NB4 (cell line): ENCODE measurements at regions not wholly inside any gene's neighbourhood (a gene's known extent, or its start where the extent isn't known, plus 50 kb on each side); places are given as distances from the start of the nearest gene placed in this dataset.

Experiments
- MYC ChIP-seq: IDR thresholded peaks from 2 replicates; pipeline ENCODE4 v1.6.1; 2011; ENCODE audit warnings: low read depth, low read length
- POLR2A ChIP-seq: IDR thresholded peaks from 2 replicates; pipeline ENCODE4 v1.6.1; 2011; ENCODE audit warnings: mild to moderate bottlenecking; ENCODE audit not compliant: insufficient read length; ENCODE audit errors: extremely low read depth
- TF ChIP-seq, protein P1 (sequence below): IDR thresholded peaks from one replicate; pipeline ENCODE4 v1.5.1; 2012; ENCODE audit warnings: low read depth, low read length

- TF ChIP-seq, protein P1, sequence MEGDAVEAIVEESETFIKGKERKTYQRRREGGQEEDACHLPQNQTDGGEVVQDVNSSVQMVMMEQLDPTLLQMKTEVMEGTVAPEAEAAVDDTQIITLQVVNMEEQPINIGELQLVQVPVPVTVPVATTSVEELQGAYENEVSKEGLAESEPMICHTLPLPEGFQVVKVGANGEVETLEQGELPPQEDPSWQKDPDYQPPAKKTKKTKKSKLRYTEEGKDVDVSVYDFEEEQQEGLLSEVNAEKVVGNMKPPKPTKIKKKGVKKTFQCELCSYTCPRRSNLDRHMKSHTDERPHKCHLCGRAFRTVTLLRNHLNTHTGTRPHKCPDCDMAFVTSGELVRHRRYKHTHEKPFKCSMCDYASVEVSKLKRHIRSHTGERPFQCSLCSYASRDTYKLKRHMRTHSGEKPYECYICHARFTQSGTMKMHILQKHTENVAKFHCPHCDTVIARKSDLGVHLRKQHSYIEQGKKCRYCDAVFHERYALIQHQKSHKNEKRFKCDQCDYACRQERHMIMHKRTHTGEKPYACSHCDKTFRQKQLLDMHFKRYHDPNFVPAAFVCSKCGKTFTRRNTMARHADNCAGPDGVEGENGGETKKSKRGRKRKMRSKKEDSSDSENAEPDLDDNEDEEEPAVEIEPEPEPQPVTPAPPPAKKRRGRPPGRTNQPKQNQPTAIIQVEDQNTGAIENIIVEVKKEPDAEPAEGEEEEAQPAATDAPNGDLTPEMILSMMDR, result no peak
- no peak for TF ChIP-seq MYC
- no peak for TF ChIP-seq POLR2A
Measured at GRCh38 chr4:178809921-178810320, 1367.7 kb upstream of the AGA start.
